ENCODE measurements at regions not wholly inside any gene's neighbourhood (a gene's known extent, or its start where the extent isn't known, plus 50 kb on each side); places are given as distances from the start of the nearest gene placed in this dataset.

DNA sequence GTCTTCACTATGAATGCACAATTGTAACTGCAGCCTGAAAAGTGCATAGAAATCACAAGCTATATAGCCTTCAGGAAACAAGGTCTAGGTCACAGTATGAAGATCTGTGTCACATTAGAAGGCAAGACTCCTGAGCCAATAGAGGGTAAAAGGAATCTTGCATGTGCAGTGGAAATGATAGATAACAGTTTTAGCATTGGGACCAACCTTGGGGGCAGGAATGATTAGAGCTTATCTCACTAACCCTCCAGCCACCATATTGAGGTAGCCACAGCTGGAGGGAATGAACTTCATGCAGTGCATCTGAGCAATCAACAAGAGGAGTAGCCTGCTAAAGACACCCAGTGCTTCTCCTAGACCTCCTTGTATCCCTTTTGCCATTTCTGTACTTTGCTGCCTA lies 390.1 kb downstream of the LTN1 start:
- no peaks in the 10 kb centered on the region for H3K27me3 ChIP-seq
- no peak overlapping the region for H3K4me3 ChIP-seq
- H3K36me3 ChIP-seq, result peaks cover 0 to 6% (median 0%) of the 10 kb centered on the region in 4 donors
- H3K4me1 ChIP-seq, result no peaks in the 10 kb centered on the region
- TF ChIP-seq EP300 (IDR thresholded peaks at IDR 0.05), result no peak
- no peak for TF ChIP-seq POLR2A (IDR thresholded peaks at IDR 0.05)
- TF ChIP-seq POLR2AphosphoS5 (IDR thresholded peaks at IDR 0.05), result no peak
- TF ChIP-seq, protein P1, sequence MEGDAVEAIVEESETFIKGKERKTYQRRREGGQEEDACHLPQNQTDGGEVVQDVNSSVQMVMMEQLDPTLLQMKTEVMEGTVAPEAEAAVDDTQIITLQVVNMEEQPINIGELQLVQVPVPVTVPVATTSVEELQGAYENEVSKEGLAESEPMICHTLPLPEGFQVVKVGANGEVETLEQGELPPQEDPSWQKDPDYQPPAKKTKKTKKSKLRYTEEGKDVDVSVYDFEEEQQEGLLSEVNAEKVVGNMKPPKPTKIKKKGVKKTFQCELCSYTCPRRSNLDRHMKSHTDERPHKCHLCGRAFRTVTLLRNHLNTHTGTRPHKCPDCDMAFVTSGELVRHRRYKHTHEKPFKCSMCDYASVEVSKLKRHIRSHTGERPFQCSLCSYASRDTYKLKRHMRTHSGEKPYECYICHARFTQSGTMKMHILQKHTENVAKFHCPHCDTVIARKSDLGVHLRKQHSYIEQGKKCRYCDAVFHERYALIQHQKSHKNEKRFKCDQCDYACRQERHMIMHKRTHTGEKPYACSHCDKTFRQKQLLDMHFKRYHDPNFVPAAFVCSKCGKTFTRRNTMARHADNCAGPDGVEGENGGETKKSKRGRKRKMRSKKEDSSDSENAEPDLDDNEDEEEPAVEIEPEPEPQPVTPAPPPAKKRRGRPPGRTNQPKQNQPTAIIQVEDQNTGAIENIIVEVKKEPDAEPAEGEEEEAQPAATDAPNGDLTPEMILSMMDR (IDR thresholded peaks at IDR 0.05), result no peak
- peaks cover 6 to 26% (median 14%) of the 10 kb centered on the region in 4 donors for H3K9me3 ChIP-seq
- intact Hi-C loops (cut with DNase I; ENCODE audit: low total_unique reads), result no loop called here
- DNase-seq, result no peak
- H3K27ac ChIP-seq, result no peak overlapping the region

DNA sequence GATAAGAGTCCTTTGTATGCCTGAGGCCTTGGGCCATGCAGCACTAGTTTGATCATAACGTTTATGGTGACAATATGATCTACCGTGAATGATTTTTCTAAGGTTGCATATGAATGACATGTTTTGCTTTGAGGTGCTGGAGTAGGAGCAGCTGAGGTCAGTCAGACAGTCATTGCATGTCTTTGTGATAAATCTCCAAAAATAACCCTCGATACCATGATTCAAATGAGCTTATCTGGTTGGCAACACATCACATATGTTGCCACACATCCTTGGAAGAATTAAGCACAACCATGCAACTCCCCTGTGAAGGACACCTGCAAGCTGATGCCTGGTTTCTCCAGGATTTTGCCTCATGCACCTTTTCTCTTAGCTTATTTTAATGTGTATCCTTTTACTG lies 394.5 kb downstream of the LTN1 start:
- intact Hi-C loops (cut with DNase I; ENCODE audit: low total_unique reads), result no loop called here

DNA sequence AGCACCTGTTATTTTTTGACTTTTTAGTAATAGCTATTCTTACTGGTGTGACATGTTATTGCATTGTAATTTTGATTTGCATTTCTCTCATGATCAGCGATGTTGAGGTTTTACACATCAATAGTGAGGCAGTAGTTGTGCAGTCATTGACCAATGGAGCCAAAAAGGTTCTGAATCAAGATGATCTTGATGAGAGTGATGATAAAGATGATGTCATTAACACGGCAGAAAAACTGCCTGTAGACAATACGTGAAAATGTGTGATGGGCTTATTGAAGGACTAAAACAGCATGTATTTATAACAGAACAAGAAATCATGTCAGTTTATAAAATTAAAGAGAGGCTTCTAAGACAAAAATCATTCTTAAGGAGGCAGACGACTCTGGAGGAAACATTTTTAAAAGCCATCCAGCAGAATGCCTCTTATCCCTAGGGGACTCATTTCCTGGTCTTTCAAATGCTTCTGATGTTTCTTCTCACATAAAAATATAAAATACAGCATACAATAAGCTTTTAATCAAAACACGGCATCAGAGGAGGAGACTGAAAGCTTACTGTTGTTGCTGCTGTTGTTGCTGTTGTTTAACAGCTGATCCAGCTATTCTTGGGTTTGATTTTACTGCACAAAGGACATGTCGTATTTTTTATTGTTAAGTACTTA lies 400.3 kb downstream of the LTN1 start:
- Histone ChIP-seq H3K36me3 (no peaks in the 10 kb centered on the region), H3K4me1 (no peaks in the 10 kb centered on the region), H3K27ac (no peak overlapping the region), H3K9me3 (no peaks in the 10 kb centered on the region), H3K27me3 (no peaks in the 10 kb centered on the region), H3K4me3 (no peak overlapping the region)
- TF ChIP-seq, protein P1 (IDR thresholded peaks at IDR 0.05), result no peak
- no peak for TF ChIP-seq POLR2A (IDR thresholded peaks at IDR 0.05)
- no peak for TF ChIP-seq POLR2AphosphoS5 (IDR thresholded peaks at IDR 0.05)
- TF ChIP-seq EP300 (IDR thresholded peaks at IDR 0.05), result no peak
- WGBS, 5 donors, result 77 to 88% (median 78%) methylated on average over 6 of the region's 6 CpGs
- intact Hi-C loops (cut with DNase I; ENCODE audit: low total_unique reads), result no loop called here
- no peak for DNase-seq

More for the DNA sequence above, 394.5 kb downstream of the LTN1 start:
- H3K4me3 ChIP-seq, result no peak overlapping the region
- TF ChIP-seq POLR2AphosphoS5 (IDR thresholded peaks at IDR 0.05) (no peak), EP300 (IDR thresholded peaks at IDR 0.05) (no peak), POLR2A (IDR thresholded peaks at IDR 0.05) (no peak)
- TF ChIP-seq, protein P1 (IDR thresholded peaks at IDR 0.05), result no peak
- WGBS, 5 donors, result 81 to 91% (median 89%) methylated on average over 3 of the region's 3 CpGs
- H3K36me3 ChIP-seq, result peaks cover 0 to 6% (median 0%) of the 10 kb centered on the region in 4 donors
- DNase-seq, result no peak
- H3K27me3 ChIP-seq, result no peaks in the 10 kb centered on the region
- H3K9me3 ChIP-seq, result peaks cover 6 to 26% (median 14%) of the 10 kb centered on the region in 4 donors
- no peaks in the 10 kb centered on the region for H3K4me1 ChIP-seq
- no peak overlapping the region for H3K27ac ChIP-seq

DNA sequence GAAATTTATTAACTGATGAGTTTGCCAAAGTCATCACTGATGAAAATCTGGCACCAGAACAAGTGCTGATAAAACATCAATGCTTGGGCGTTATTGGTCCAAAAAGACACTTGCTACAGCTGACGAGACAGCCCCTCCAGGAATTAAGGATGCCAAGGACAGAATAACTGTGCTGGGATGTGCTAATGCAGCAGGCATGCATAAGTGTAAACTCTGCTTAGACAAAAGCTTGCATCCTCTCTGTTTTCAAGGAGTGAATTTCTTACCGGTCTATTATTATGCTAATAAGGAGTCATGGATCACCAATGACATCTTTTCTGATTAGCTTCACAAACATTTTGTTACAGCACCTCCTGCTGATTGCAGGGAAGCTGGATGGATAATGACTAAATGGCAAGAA lies 402.0 kb downstream of the LTN1 start:
- no peak overlapping the region for H3K4me3 ChIP-seq
- H3K27ac ChIP-seq, result no peak overlapping the region
- WGBS, 5 donors, result 63 to 78% (median 68%) methylated on average over 3 of the region's 3 CpGs
- H3K9me3 ChIP-seq, result peaks cover 0 to 3% (median 0%) of the 10 kb centered on the region in 4 donors
- intact Hi-C loops (cut with DNase I; ENCODE audit: low total_unique reads), result no loop called here
- H3K27me3 ChIP-seq, result no peaks in the 10 kb centered on the region
- no peak for DNase-seq
- H3K36me3 ChIP-seq, result no peaks in the 10 kb centered on the region
- no peaks in the 10 kb centered on the region for H3K4me1 ChIP-seq
- TF ChIP-seq EP300 (IDR thresholded peaks at IDR 0.05) (no peak), POLR2AphosphoS5 (IDR thresholded peaks at IDR 0.05) (no peak)

DNA sequence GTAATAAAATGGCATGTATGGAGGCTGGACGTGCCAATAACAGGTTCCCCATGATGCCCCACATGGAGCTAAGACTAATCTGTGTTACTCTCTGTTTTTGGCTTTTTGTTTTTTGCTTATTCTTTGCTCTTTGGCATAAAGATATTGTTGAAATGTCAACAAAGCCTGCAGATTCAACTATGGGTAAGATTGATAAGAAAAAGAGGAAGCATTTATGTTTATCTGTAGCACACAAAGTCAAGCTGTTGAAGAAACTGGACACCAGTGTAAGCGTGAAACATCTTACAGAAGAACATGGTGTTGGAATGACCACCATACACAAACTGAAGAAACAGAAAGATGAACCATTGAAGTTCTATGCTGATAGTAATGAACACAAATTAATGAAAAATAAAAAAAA lies 402.7 kb downstream of the LTN1 start:
- no peak overlapping the region for H3K4me3 ChIP-seq
- H3K9me3 ChIP-seq, result peaks cover 0 to 3% (median 0%) of the 10 kb centered on the region in 4 donors
- no peaks in the 10 kb centered on the region for H3K27me3 ChIP-seq
- DNase-seq, result no peak
- no peak overlapping the region for H3K27ac ChIP-seq
- intact Hi-C loops (cut with DNase I; ENCODE audit: low total_unique reads), result no loop called here
- H3K36me3 ChIP-seq, result no peaks in the 10 kb centered on the region
- WGBS, 5 donors, result 61 to 87% (median 67%) methylated on average over 2 of the region's 2 CpGs
- no peaks in the 10 kb centered on the region for H3K4me1 ChIP-seq
- TF ChIP-seq POLR2A (IDR thresholded peaks at IDR 0.05), result no peak
- TF ChIP-seq POLR2AphosphoS5 (IDR thresholded peaks at IDR 0.05), result no peak
- no peak for TF ChIP-seq EP300 (IDR thresholded peaks at IDR 0.05)
- TF ChIP-seq, protein P1 (IDR thresholded peaks at IDR 0.05), result no peak
